CD4-positive, alpha-beta T cell treated with Interleukin-4 for 1 hour (primary cell): ENCODE measurements at regions not wholly inside any gene's neighbourhood (a gene's known extent, or its start where the extent isn't known, plus 50 kb on each side); places are given as distances from the start of the nearest gene placed in this dataset.
"Not testable (repeated sequence)": the region's sequence is repeated elsewhere in the genome, so short reads cannot be mapped to it uniquely, and the experiment has no call there.

Source experiments
- DNase-seq, 2 donors: peaks; one replicate each; pipeline ENCODE4 v3.0.0-alpha.2; 2020 to 2022

DNA sequence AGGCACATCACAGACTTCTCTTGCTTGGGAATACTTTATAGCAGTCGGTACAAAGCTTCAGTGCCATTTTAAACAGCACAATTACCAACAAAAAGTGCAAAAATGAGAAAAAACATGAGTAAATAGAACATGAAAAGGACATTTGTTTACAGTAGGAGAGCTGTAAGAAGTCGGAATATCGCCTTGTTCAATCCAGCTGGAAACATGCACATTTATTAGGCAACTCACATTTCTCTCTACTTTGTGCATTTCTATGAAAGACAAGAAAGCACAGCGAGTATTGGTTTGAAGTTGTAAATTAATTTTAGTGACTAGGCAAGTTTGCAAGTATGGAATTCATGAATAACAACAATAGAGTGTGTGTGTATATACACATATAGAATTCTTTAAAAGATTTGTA lies 484.7 kb downstream of the DACH1 start:
- DNase-seq, result no peak

DNA sequence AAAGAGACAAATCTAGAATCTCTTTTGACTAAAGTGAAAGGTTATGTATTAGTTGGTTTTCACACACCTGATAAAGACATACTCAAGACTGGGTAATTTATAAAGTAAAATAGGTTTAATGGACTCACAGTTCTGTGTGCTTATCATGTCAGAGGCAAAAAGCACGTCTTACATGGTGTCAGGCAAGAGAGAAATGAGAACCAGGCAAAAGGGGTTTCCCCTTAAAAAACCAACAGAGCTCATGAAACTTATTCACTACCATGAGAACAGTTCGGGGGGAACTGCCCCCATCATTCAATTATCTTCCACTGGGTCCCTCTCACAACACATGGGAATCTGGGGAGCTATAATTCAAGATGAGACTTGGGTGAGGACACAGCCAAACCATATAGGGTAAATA lies 486.8 kb downstream of the DACH1 start:
- no peak for DNase-seq

DNA sequence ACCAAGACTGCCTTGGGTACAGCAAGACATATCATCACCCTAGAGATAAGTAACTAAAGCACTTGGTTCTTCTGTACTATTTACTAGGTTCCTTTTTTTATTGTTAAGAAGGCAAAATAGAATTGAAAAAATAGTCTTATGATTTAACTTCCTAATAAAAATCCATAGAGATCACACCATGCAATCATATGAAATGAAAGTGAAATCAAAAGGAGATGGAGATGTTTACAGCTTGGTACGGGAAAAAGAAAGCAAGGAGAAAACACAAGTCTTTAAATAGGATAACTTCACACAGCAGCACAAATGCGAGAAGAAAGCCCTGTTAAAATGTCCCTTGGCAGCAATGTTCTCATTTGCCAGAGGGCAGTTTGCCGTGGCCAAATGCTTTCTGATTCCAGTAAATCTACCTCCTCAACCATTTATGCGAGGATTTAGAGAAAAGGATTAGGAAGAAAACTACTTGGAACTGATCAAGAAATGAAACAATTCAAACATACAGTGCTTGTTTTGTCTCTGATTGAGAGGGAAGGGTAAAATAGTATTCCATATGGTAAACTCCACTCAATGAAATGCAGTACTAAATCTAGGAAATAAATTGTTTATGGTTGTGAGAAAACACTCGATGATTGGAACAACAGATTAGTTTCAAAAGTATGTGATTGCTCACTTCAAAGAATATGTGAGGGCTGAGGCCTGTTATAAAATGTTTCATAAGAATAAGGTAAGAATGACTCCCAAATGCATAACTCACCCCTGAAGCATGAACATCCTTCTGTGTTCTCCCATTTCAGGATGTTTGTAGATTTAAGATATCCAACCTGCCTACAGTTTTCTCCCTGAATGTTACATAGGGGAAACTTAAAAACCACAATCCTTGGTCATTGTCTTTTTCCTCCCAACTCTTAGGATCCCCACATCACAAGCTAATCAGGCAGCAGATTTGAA lies 487.8 kb downstream of the DACH1 start:
- DNase-seq, result no peak

DNA sequence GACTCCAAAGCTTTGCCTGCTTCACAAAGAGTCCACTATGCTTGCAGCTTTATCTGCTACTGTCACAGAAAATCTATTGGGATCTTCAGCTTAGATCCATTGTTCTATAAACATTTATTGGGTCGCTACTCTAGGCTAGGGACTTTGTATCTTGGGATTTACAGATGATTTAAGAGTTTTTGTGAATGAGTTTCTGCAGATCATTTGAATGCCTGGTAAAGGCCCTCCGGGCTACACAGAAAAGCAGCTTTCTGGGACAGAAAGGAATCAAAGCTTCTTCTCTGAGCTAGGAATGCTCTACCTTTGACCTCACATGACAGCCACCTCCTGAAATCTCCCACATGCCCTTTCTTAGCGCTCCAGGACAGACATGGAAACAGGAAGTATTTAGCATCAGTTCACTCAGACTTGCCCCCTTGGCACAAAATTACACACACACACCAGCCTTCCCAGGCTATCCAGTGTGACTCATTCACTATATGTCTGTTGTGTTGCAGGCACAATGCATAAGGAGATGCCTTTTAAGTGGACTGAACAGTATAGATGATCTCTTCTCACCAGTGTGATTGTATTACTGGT lies 492.4 kb downstream of the DACH1 start:
- DNase-seq, result no peak

DNA sequence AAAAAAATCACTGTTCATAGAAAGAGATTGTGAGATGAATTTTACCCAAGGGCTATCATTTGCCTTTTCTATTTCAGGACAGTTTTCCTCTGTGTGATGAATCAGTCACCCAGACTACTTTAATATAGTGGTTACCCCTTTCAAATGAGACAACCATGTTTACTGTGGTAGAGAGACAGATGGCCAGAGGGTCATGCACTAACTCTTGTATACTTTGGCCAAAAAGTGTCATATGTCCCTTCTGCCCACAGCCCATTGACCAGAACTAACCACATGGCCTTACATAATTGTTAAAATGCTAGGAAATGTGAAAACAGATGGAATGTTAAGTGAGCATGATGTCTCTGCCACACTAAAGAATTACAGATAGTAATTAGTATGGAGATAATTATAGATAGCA lies 498.7 kb downstream of the DACH1 start:
- DNase-seq, result no peak

DNA sequence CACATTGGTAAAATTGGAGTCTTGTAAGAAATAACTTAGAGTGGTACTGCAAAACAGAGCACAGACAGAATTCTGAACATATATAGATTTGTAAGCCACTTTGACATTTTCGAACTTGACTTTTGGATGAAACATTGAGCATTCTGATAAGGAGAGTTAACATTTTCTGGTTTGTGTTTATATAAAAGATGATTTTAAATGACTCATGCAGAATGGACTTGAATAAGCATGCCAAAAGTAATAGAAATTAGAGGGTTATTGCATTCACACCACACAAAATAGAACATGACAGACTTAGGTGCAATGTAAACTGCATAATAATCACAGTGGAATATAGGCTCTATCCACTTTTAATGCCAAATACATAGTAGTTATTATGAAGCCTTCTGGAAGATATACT lies 507.0 kb downstream of the DACH1 start:
- DNase-seq, result no peak

DNA sequence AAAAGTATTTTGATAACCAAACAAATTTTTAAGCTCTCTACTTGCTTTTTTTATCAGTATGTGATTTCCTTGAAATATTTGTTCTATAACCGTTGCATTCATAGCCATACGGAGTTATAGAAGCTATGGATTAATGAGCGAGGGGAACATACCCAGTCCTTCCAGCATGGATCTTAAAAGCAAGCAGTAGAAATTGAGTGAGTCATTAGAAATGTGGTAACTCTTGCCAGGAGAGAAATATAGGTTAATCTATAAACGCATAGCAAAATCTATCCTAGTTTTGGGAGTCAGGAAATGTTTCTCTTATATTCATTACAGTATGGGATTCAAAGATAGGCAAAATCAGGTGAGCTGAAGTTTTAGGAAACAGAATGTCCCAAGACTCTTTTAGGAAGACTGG lies 507.4 kb downstream of the DACH1 start:
- DNase-seq, result no peak

DNA sequence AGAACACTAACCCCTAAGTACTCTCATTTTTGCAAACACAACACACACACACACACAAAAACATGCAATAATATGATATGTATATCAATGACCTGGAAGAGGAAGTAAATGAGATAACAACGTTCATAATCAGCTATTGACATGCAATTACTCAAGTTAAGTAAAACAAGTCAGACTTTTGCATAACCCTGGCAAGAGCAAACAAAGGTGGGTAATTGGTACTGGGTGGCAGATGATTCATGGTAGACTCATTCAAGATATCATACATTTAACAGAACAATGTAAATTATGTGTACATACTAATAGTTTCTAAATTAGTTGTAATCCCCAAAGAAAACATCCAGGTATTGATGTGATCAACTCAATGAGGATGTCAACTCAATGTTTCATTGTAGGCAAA lies 508.8 kb downstream of the DACH1 start:
- DNase-seq, result no peak

DNA sequence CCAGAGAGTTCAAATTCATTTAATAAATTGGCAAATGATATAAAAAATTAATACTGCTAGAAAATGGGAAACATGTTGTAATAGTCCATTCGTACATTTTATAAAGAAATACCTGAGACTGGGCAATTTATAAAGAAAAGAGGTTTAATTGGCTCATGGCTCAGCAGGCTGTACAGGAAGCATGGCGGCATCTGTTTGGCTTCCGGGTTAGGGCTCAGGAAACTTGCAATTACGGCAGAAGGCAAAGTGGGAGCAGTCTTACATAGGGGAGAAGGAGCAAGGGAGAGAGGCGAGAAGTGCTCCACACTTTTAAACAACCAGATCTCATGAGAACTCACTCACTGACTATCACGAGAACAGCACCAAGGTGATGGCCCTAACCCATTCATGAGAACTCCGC lies 512.0 kb downstream of the DACH1 start:
- DNase-seq, result no peak

DNA sequence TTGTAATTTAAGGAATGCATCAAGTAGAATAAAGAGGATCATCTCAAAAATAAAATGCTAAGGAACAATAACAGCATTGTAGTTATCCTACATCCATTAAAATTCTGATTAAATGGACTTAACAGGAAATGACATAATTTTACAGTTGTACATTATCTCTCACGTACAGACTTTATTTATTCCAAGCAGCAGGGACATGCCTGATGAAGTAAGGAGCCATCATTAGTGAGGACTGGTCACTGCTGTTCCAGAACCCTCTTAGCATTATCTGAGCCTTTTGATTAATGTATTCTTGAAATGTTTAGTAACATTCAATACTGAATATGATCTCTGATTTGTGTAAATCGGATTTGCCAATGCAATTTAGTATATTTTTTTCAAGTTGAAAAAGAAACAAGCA lies 516.1 kb downstream of the DACH1 start:
- no peak for DNase-seq

DNA sequence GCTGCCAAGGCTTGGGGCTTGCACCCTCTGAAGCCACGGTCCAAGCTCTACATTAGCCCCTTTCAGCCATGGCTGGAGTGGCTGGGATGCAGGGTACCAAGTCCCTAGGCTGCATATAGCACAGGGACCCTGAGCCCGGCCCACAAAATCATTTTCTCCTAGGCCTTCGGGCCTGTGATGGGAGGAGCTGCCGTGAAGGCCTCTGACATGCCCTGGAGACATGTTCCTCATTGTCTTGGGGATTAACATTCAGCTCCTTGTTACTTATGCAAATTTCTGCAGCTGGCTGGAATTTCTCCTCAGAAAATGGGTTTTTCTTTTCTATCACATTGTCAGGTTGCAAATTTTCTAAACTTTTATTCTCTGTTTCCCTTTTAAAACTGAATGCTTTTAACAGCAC lies 521.1 kb downstream of the DACH1 start:
- not testable (repeated sequence) for DNase-seq

DNA sequence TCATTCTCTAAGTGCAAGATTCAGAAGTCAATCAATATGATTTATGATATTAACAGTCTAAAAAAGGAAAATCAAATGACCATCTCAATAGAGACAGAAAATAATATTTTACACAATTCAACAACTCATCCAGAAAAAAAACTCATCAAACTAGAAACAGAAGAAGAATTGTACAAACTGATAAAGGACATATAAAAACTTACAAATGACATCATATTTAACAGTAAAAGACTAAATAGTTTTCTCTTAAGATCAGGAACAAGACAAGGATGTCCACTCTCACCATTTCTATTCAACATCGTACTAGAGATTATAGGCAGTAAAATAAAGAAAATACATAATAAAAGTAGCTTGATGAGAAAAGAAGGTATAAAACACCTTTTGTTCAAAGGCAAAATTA lies 527.3 kb downstream of the DACH1 start:
- DNase-seq, result no peak

DNA sequence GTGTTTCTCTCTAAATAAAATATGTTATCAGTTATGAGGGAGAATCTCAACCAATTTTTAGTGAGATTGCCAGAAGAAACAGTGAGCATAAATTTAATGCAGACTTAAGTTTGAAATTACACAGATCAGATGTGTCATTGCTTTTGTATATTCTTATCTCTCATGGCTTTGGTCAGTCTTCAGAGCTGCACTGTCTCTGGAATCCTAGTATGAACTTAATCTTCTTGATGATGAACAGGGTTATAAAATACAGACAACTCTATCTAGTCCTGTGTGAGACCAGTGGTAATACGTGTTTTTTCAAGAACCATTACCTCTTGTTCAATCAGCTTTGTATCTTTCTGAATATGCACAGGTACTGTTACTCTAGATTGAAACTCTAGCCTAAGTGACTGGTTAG lies 528.0 kb downstream of the DACH1 start:
- no peak for DNase-seq

DNA sequence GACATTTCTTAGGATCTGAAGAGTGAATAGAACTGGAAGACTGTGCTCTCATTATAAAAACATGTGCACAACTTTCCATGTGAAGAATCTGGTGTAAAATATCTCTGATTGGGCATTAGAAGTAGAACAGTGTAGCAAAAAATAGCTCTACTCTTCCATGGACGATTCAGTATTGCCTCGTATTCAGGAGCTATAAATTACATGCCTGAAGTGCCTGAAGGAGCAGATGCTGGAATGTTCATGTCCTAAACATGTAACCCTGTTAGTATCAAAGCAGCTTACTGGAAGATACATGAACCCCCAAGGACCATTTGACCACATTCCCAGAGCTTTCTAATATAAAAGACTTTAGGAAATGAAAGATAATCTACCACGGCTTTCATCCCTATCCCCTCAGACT lies 528.9 kb downstream of the DACH1 start:
- no peak for DNase-seq

DNA sequence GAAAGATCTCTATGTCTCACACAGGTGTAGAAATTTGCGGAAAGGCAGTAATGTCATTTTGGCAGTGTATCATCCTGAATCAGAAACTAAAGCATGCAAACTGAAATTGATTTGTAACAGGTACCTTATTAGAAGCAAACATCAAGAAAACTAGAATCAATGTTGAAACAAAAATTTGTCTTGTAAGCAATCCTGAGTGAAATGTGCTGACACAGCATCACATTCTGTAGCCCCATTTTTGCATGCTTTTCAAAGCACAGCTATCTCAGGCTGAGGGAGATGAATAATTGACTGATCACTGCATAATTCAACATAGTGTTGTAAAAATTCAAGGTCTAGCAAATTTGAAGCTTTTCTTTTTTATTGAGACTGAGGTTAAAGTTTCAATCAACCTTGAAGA lies 539.7 kb downstream of the DACH1 start:
- no peak for DNase-seq

DNA sequence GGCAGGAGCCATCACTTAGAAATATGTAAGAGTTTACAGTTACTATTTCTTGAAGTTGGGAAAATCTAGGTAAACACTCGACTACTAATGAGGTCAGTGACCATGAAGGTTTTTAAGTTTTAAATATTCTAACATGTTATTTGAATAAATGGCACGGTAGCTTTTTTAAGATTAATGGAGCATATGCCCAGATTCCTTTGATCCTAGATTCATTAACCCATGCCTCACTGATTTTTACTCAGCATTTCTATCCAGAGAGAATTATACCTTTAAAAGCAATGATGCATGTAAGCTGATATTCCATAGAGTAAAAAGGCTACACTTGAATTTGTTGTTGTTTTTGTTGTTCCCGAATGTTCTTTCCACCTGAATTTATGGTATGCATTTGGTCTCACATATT lies 541.4 kb downstream of the DACH1 start:
- no peak for DNase-seq

DNA sequence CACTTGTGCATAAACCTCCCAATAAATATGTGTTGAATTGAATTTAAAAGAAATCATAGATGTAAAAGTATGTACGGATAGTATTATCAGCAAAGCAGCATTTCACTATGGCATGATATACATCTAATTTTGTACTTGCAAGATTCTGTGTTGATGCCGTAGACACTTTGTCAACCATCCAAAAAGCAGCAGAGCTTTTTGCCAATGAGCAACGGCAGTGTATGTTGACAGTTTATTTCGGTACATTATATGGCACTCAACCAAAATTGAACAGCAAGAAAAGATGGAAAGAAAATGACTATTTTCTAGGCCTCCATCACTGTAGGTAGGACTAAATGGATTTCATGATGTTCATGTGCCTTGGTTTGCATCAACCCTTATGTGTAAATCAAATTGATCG lies 543.7 kb downstream of the DACH1 start:
- DNase-seq, result no peak

DNA sequence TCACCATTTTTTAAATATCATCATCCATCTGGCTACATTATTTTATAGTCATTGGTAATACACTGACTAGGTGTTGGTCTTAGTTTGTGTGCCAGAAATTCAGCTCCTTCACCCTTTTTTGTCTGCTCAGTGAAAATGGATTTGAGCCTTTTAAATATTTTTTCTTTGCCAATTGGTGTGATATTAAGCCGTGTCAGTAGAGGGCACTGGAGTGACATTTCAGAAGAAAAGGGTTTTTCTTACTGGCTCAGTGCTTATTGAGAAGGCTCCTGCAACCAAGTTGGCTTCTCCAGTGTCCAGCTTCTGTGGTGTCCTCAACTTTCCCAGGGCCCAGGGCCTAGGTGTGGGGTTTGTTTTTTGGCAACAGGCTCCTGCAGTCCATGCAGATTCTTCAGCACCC lies 546.6 kb downstream of the DACH1 start:
- no peak for DNase-seq

DNA sequence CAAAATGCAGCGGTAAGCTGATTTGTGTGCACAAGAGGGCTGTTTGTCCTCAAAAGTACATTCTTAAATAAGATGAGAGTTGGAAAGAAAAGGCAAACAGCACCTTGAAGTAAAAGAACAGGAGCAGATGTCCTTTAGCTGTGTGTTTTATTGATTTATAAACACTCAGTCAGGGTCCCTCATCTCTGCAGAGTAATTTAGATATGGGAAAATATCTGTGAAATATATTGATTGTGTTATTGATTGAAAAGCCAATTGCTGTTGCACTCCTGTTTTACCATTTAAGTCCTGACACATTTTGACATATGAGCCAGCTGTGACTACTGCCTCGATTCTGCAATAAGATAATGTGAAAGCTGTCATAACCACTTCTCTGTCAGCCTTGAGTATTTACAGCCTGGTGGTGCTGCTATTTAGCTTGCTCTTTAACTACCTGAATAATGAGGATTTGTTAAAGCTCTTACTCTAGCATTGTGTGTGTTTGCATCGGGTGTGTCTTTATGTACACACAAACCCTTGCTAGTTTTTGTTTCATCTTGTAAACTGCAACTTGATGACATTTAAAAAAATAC lies 550.1 kb downstream of the DACH1 start:
- no peak for DNase-seq

DNA sequence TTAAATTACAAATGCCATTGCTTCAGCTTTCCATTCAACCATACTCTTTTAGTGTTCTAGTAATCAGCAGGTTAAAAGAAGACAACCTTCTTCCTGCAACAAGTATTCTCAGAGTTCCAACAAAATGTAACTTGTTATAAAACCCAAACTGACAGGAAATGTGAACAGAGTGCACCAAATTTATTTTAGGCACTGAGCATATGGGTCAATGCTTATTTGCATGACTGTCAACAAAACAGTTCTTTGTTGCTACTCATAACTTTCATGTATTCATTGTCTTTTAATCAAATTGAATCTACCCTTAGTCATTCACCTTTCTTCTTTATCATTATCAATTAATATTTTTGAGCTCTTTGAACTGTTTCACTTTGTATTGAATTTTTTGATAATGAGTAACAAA lies 554.1 kb downstream of the DACH1 start:
- DNase-seq, result no peak

DNA sequence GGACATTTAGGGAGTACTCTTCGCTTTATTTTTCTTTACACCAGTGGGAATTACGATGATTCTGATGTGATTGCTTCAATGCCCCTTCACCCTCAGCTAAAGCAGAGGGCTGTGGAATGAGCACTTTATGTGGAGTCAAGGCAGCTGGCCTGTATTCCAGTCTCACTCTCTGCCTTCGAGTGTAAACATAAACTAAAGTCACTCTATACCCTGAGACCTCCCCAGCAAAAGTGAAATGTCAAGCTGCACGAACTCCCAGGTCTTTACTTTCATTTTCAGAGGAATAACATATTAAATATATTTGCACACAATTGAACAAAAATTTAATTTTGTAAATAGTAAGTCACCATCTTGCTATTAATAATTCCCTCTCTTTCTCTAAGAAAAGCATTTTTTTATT lies 557.1 kb downstream of the DACH1 start:
- no peak for DNase-seq

DNA sequence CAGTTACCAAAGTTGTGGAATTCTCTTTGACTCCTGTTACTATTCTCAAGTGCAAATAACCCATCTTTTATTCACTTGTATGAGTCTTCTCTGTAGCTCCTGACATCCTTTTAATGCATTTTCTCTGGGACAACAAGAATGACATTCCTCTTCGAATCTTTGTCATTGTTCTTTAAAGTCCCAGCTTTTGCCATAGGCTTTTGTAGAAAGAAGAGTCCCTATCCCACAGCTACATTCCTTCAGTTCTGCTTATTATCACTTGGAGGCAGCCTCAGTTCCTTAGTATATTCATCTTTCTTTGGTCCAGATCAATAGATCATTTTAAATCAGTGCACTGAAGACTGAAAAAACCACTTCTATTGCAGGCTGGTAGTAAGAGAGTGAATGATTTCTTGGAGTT lies 560.2 kb downstream of the DACH1 start:
- DNase-seq, result no peak

DNA sequence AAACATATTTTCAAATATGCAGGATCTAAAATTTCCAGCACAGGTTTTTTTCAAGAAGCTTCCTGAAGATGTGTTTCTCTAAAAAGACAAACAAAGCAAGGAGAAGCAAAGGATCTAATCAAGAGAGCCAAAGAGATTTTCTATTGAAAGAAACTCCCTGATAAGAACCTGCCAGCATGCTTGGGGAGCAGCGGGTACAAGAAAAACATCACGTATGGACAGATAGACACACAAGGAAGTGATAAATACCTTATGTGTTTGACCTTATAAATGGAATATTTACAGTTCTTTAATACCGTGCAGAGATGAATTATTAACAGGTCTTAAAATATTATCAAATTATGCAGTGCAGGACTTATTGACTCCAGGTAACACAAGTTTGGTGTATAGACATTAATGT lies 562.1 kb downstream of the DACH1 start:
- no peak for DNase-seq

DNA sequence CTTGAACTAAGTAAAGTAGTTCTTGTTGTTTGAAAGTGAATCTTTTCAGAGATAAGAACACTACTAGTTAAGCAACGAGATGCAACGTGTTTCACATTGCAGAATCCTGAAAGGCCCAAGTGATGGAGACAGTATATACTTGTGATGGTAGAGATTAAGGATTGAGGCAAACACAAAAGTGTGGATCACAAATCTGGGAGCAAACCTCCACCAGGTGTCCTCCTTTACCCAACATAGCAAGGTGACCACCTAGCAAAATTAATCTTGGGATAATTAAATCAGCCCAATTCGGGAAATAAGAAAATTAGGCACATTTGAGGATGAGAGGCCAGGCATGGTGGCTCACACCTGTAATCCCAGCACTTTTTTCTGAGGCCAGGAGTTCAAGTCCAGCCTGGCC lies 563.9 kb downstream of the DACH1 start:
- DNase-seq, result no peak

DNA sequence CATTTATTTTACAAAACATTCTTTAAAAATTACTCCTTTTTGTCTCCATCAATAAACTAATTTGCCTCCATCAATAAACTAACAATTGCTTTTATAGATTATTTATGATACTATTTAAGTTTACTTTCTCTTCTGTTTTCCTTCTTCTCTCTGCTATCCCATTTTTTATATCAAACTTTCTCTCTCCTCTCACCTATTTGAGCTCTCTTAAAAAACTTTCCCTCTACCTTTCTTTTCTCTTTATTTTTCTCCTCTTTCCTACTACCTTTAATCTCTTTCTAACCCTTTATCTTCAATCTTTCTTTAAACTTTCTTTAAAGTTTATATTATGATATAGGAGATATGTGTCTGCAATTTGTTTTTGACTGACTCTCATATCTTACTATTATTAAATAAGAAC lies 566.4 kb downstream of the DACH1 start:
- DNase-seq, result no peak
